Panc1 (cell line): ENCODE measurements at regions not wholly inside any gene's neighbourhood (a gene's known extent, or its start where the extent isn't known, plus 50 kb on each side); places are given as distances from the start of the nearest gene placed in this dataset.

Experiments used
- ATAC-seq: fragments of 200-7000 bp; cut with Tn5 transposase; 2 replicates; pipeline ENCODE4 v1.9.1; 2020; ENCODE audit warnings: mild to moderate bottlenecking, moderate library complexity
- BruUV-seq: library from RNA; stranded (reverse); fragments of 400-500 nt; replicated peaks from 2 replicates; lab custom pipeline; 2021; lab: Mats Ljungman, UMichigan
- CTCF ChIA-PET: fragments of 300-600 bp; sonication (Branson Sonifier 250); formaldehyde crosslinking; loops from one replicate; lab custom pipeline; 2022; ENCODE audit warnings: antibody characterized with exemption; lab: Charles Lee
- POLR2A ChIA-PET: fragments of 300-600 bp; sonication (Branson Sonifier 250); formaldehyde crosslinking; loops from one replicate; lab custom pipeline; 2022; ENCODE audit warnings: antibody characterized with exemption; lab: Charles Lee
- DNase-seq: peaks from one replicate; pipeline ENCODE4 v3.0.0-alpha.2; 2010; ENCODE audit warnings: low read depth, low spot score
- H3K27ac ChIP-seq: 2 replicates; pipeline ENCODE4 v1.5.1; 2011; ENCODE audit warnings: mild to moderate bottlenecking, low read length, inconsistent platforms
- H3K27me3 ChIP-seq: fragments of 200-500 bp; sonication (Bioruptor generic); 2 replicates; pipeline ENCODE4 v1.6.0; 2014; ENCODE audit warnings: low read length, inconsistent platforms; ENCODE audit not compliant: control insufficient read depth, insufficient read depth
- H3K36me3 ChIP-seq: fragments of 200-500 bp; sonication (Bioruptor generic); 2 replicates; pipeline ENCODE4 v1.5.1; 2014; ENCODE audit warnings: inconsistent platforms, mild to moderate bottlenecking, low read length, moderate library complexity; ENCODE audit not compliant: control insufficient read depth, insufficient read depth
- H3K4me1 ChIP-seq: 2 replicates; pipeline ENCODE4 v1.5.1; 2011; ENCODE audit warnings: inconsistent platforms, mild to moderate bottlenecking, low read length, moderate library complexity; ENCODE audit not compliant: control insufficient read depth, insufficient read depth
- H3K4me3 ChIP-seq, 2 experiments: 2 replicates each; pipeline ENCODE4 v1.5.1; 2011 to 2012; ENCODE audit warnings: low read depth in 2 of 2, low read length in 2 of 2, mild to moderate bottlenecking in 2 of 2, inconsistent platforms in 1 of 2, moderate library complexity in 1 of 2
- H3K9me3 ChIP-seq: fragments of 200-500 bp; sonication (Bioruptor generic); 2 replicates; pipeline ENCODE4 v1.5.1; 2014; ENCODE audit warnings: low read depth, mild to moderate bottlenecking, inconsistent platforms, low read length, moderate library complexity; ENCODE audit not compliant: control insufficient read depth, insufficient read depth
- POLR2AphosphoS5 ChIP-seq: IDR thresholded peaks from 2 replicates; pipeline ENCODE4 v1.6.1; 2012; ENCODE audit warnings: mild to moderate bottlenecking, low read depth, low read length, moderate library complexity
- SIN3A ChIP-seq: IDR thresholded peaks from 2 replicates; pipeline ENCODE4 v1.6.1; 2012; ENCODE audit warnings: low read depth, mild to moderate bottlenecking, low read length, moderate library complexity, borderline replicate concordance; ENCODE audit not compliant: insufficient read depth
- TCF7L2 ChIP-seq: IDR thresholded peaks from 2 replicates; pipeline ENCODE4 v1.6.1; 2011; ENCODE audit warnings: mild to moderate bottlenecking, low read depth, low read length, inconsistent platforms
- in situ Hi-C: cut with HindIII; loops from 2 replicates; pipeline ENCODE4 v1.10.0; 2016; ENCODE audit warnings: low sequenced_read_pairs, low pct_unique_long_range_greater_than_20kb
- intact Hi-C: fragments of 100-400 bp; cut with micrococcal nuclease; formaldehyde crosslinking; loops from one replicate; pipeline ENCODE4 v1.10.0; 2022; ENCODE audit not compliant: unreplicated experiment
- TF ChIP-seq, protein P1 (sequence below), 2 experiments: IDR thresholded peaks; 2 replicates each; pipeline ENCODE4 v1.6.1; 2011 to 2012; ENCODE audit warnings: low read depth in 2 of 2, control low read depth in 1 of 2, low read length in 1 of 2, mild to moderate bottlenecking in 1 of 2, moderate library complexity in 1 of 2; ENCODE audit not compliant: insufficient read depth in 1 of 2
- TF ChIP-seq, protein P2 (sequence below): fragments of 450-650 bp; IDR thresholded peaks from 2 replicates; pipeline ENCODE4 v1.5.1; 2017; ENCODE audit warnings: mild to moderate bottlenecking

DNA sequence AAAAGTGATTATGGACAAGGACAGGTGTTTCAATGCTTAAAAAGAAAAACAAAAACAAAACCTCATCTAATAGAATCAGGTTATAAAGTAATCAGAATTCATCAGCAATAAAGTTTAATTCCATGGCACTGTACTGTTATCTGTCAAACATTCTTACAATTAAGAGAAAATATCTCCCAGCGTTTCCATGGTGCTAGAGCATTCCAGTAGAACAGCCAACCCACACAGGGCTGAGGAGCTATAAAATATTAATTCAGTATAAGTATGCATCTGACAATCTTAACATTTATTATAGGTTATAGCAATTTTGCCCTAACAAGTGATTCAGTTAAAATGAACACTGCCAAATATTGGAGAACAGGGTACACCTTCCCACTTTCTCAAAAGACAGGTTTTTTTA lies 128.7 kb upstream of the DEPDC1 start:
- no peak for ATAC-seq
- Histone ChIP-seq H3K9me3 (no peaks in the 10 kb centered on the region), H3K36me3 (no peaks in the 10 kb centered on the region), H3K4me3 (no peak overlapping the region), H3K27me3 (no peaks in the 10 kb centered on the region), H3K27ac (no peak overlapping the region), H3K4me1 (no peaks in the 10 kb centered on the region)
- no peak for TF ChIP-seq SIN3A
- intact Hi-C loops (no loop called here), in situ Hi-C loops (no loop called here)
- POLR2A ChIA-PET, result no interaction called here
- no TSS peak for BruUV-seq
- CTCF ChIA-PET, result no interaction called here
- DNase-seq, result no peak

DNA sequence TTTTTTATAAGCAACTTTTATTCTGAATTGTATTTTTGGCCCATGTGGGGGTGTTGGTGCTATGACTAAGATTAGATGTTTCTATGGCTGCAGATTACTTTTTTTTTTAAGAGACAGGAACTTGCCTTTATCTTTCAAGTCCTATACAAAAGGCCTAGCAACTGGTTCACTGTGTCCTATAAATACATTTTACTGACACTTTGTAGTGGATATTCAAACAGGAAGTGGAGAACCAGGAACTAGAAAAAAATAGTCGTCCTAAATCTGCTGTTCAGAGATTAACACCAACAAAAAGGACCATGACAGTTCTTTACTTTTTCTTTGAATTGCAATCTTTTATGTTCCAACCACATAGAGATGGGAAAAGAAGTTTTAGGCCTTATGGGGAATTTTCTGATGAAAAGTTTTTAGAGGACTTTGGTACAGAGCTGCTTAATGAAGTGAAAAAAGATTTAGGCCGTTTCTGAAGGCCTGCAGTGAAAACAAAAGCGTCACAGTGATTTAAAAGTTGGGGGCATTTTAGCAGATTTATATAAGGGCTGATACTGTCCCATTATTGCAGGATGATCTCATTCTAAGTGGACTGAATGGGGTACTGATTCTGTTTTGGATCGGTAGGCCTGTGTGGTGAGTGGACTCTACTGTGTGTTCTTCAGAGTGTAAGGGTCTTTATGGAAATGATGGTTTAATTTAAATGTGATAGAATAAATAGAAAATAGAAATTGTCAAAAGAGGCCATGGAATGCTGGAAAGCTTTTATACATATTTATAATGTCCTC lies 136.4 kb upstream of the DEPDC1 start:
- intact Hi-C loops (no loop called here), in situ Hi-C loops (no loop called here)
- Histone ChIP-seq H3K36me3 (no peaks in the 10 kb centered on the region), H3K27ac (no peak overlapping the region), H3K27me3 (no peaks in the 10 kb centered on the region), H3K4me3 (no peak overlapping the region), H3K9me3 (no peaks in the 10 kb centered on the region), H3K4me1 (no peaks in the 10 kb centered on the region)
- TF ChIP-seq TCF7L2 (no peak), SIN3A (no peak), POLR2AphosphoS5 (no peak)
- TF ChIP-seq, protein P1, sequence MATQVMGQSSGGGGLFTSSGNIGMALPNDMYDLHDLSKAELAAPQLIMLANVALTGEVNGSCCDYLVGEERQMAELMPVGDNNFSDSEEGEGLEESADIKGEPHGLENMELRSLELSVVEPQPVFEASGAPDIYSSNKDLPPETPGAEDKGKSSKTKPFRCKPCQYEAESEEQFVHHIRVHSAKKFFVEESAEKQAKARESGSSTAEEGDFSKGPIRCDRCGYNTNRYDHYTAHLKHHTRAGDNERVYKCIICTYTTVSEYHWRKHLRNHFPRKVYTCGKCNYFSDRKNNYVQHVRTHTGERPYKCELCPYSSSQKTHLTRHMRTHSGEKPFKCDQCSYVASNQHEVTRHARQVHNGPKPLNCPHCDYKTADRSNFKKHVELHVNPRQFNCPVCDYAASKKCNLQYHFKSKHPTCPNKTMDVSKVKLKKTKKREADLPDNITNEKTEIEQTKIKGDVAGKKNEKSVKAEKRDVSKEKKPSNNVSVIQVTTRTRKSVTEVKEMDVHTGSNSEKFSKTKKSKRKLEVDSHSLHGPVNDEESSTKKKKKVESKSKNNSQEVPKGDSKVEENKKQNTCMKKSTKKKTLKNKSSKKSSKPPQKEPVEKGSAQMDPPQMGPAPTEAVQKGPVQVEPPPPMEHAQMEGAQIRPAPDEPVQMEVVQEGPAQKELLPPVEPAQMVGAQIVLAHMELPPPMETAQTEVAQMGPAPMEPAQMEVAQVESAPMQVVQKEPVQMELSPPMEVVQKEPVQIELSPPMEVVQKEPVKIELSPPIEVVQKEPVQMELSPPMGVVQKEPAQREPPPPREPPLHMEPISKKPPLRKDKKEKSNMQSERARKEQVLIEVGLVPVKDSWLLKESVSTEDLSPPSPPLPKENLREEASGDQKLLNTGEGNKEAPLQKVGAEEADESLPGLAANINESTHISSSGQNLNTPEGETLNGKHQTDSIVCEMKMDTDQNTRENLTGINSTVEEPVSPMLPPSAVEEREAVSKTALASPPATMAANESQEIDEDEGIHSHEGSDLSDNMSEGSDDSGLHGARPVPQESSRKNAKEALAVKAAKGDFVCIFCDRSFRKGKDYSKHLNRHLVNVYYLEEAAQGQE (IDR thresholded peaks at IDR 0.05; ENCODE audit: insufficient read depth in 1 of 2, low read depth in 2 of 2, low read length in 1 of 2), result no peak
- TF ChIP-seq, protein P2, sequence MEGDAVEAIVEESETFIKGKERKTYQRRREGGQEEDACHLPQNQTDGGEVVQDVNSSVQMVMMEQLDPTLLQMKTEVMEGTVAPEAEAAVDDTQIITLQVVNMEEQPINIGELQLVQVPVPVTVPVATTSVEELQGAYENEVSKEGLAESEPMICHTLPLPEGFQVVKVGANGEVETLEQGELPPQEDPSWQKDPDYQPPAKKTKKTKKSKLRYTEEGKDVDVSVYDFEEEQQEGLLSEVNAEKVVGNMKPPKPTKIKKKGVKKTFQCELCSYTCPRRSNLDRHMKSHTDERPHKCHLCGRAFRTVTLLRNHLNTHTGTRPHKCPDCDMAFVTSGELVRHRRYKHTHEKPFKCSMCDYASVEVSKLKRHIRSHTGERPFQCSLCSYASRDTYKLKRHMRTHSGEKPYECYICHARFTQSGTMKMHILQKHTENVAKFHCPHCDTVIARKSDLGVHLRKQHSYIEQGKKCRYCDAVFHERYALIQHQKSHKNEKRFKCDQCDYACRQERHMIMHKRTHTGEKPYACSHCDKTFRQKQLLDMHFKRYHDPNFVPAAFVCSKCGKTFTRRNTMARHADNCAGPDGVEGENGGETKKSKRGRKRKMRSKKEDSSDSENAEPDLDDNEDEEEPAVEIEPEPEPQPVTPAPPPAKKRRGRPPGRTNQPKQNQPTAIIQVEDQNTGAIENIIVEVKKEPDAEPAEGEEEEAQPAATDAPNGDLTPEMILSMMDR, result no peak
- BruUV-seq, result no TSS peak
- DNase-seq (no peak), ATAC-seq (no peak)
- ChIA-PET CTCF (no interaction called here), POLR2A (no interaction called here)

DNA sequence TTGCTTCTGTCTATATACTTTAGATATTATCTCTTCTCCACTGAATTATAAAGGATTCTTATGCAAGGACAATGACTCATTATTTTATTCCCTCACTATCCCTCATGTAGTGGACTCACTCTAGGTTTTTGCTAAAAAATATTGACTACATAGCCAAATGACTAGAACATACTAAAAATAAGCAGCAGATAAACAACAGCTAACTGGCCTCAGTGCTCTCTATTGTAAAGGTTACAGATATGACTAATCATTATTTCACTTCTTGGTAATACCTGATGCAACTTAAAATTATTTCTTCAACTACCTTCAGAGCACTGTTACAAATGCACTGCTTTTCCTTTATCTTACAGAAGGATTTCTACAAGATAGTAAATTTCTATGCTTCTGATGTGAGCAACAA lies 147.6 kb upstream of the DEPDC1 start:
- no peak overlapping the region for H3K27ac ChIP-seq
- no peaks in the 10 kb centered on the region for H3K4me1 ChIP-seq
- intact Hi-C loops (no loop called here), in situ Hi-C loops (no loop called here)
- DNase-seq (no peak), ATAC-seq (no peak)
- no peaks in the 10 kb centered on the region for H3K9me3 ChIP-seq
- POLR2A ChIA-PET, result no interaction called here
- BruUV-seq, result no TSS peak
- no peaks in the 10 kb centered on the region for H3K36me3 ChIP-seq
- TF ChIP-seq, protein P1 (IDR thresholded peaks at IDR 0.05; ENCODE audit: insufficient read depth in 1 of 2, low read depth in 2 of 2, low read length in 1 of 2), result no peak
- TF ChIP-seq SIN3A (no peak), TCF7L2 (no peak), POLR2AphosphoS5 (no peak)
- TF ChIP-seq, protein P2, result no peak
- CTCF ChIA-PET, result no interaction called here
- no peaks in the 10 kb centered on the region for H3K27me3 ChIP-seq
- no peak overlapping the region for H3K4me3 ChIP-seq
